GM12878 (cell line): ENCODE measurements at regions not wholly inside any gene's neighbourhood (a gene's known extent, or its start where the extent isn't known, plus 50 kb on each side); places are given as distances from the start of the nearest gene placed in this dataset.

Source experiments
- KLF5 ChIP-seq: fragments of 450-650 bp; IDR thresholded peaks from 2 replicates; pipeline ENCODE4 v1.6.1; 2014; ENCODE audit warnings: mild to moderate bottlenecking; ENCODE audit not compliant: partially characterized antibody
- NR2C2 ChIP-seq: IDR thresholded peaks from 2 replicates; pipeline ENCODE4 v1.6.1; 2011; ENCODE audit warnings: borderline replicate concordance, low read depth; ENCODE audit not compliant: control insufficient read depth, insufficient read length
- PAX8 ChIP-seq: fragments of 450-650 bp; IDR thresholded peaks from 2 replicates; pipeline ENCODE4 v1.6.1; 2017; ENCODE audit warnings: mild to moderate bottlenecking, moderate library complexity
- RBBP5 ChIP-seq: fragments of 200-600 bp; sonication (generic); conservative IDR thresholded peaks from 2 replicates; pipeline ENCODE4 v1.6.1; 2016
- SPI1 ChIP-seq: IDR thresholded peaks from 2 replicates; pipeline ENCODE4 v1.6.1; 2011; ENCODE audit warnings: low read depth, mild to moderate bottlenecking, low read length, moderate library complexity, borderline replicate concordance; ENCODE audit not compliant: insufficient read depth
- TAF1 ChIP-seq: IDR thresholded peaks from 2 replicates; pipeline ENCODE4 v1.6.1; 2011; ENCODE audit warnings: mild to moderate bottlenecking, low read depth, low read length, borderline replicate concordance
- TCF3 ChIP-seq: IDR thresholded peaks from 2 replicates; pipeline ENCODE4 v1.6.1; 2012; ENCODE audit warnings: low read depth, mild to moderate bottlenecking, low read length, borderline replicate concordance; ENCODE audit not compliant: insufficient read depth
- TF ChIP-seq, protein P1 (sequence below): IDR thresholded peaks from 2 replicates; pipeline ENCODE4 v1.6.1; 2012; ENCODE audit warnings: low read depth, low read length, improper control_type of control experiment
- TF ChIP-seq, protein P2 (sequence below): IDR thresholded peaks from 2 replicates; pipeline ENCODE4 v1.6.1; 2011; ENCODE audit warnings: mild to moderate bottlenecking, low read depth, low read length, moderate library complexity; ENCODE audit not compliant: insufficient replicate concordance

DNA sequence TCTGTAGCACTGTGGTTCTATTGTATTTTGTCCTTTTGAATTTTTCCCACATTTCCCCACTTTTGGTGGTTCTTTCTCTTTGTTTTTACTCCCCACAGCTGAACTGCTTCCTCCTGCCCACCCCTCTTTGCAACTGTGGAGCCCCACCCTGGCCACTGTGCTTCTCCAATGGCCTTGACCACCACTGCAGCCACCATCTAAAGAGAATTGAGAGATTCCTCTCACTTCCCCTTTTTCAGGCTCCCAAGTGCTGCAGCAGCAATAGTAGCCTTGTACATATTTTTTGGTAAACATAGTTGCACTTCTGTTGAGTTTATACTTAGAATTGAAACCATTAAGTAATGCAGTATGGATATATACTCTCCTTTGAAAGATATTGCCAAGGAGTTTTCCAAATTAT lies 51.3 kb upstream of the FRMPD3 start (continued):
- TF ChIP-seq, protein P1, sequence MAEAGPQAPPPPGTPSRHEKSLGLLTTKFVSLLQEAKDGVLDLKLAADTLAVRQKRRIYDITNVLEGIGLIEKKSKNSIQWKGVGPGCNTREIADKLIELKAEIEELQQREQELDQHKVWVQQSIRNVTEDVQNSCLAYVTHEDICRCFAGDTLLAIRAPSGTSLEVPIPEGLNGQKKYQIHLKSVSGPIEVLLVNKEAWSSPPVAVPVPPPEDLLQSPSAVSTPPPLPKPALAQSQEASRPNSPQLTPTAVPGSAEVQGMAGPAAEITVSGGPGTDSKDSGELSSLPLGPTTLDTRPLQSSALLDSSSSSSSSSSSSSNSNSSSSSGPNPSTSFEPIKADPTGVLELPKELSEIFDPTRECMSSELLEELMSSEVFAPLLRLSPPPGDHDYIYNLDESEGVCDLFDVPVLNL: no peak
- TF ChIP-seq KLF5: no peak
- TF ChIP-seq RBBP5: no peak
- no peak for TF ChIP-seq TCF3
- TF ChIP-seq, protein P2, sequence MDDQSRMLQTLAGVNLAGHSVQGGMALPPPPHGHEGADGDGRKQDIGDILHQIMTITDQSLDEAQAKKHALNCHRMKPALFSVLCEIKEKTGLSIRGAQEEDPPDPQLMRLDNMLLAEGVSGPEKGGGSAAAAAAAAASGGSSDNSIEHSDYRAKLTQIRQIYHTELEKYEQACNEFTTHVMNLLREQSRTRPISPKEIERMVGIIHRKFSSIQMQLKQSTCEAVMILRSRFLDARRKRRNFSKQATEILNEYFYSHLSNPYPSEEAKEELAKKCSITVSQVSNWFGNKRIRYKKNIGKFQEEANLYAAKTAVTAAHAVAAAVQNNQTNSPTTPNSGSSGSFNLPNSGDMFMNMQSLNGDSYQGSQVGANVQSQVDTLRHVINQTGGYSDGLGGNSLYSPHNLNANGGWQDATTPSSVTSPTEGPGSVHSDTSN: no peak
- no peak for TF ChIP-seq TAF1
- TF ChIP-seq NR2C2: no peak
- TF ChIP-seq PAX8: no peak
- TF ChIP-seq SPI1: peak; percentile 93
